Tibial nerve (tissue), 4 donors: ENCODE measurements at regions not wholly inside any gene's neighbourhood (a gene's known extent, or its start where the extent isn't known, plus 50 kb on each side); places are given as distances from the start of the nearest gene placed in this dataset.

ENCODE experiments used
- EP300 ChIP-seq, 2 donors: sonication (generic); formaldehyde crosslinking; IDR thresholded peaks; one replicate each; pipeline ENCODE4 v1.6.1; 2017; ENCODE audit warnings: antibody characterized with exemption in 2 of 2, mild to moderate bottlenecking in 1 of 2
- POLR2A ChIP-seq, 2 donors: fragments of 450-650 bp; IDR thresholded peaks; one replicate each; pipeline ENCODE4 v1.6.1; 2017; ENCODE audit warnings: antibody characterized with exemption in 2 of 2, mild to moderate bottlenecking in 2 of 2, moderate library complexity in 2 of 2
- TF ChIP-seq, protein P1 (sequence below), 5 experiments: fragments of 200-600 bp in 3 of 5; fragments of 450-650 bp in 2 of 5; sonication (generic) in 3 of 5; IDR thresholded peaks; one replicate each; pipeline ENCODE4 v1.5.1; 2016 to 2019; ENCODE audit warnings: antibody characterized with exemption in 5 of 5, mild to moderate bottlenecking in 3 of 5, moderate library complexity in 2 of 5

DNA sequence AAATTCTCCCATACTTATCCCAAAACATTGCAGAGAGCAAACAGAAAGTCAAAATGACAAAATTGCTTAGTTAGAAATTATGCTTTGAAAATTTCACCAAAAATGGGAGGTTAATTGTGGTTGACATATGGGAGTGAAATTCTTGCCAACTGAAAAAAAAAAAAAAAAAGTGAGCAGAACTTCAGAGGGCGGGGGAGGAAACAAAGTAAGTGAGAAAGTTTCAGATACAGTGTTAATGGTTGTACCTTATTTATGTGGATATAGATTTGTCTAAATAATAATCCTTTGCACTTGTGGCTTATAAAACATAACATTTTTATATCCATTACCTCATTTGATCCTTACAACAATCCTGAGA, 91.5 kb upstream of the RAP2B start:
- TF ChIP-seq, protein P1, sequence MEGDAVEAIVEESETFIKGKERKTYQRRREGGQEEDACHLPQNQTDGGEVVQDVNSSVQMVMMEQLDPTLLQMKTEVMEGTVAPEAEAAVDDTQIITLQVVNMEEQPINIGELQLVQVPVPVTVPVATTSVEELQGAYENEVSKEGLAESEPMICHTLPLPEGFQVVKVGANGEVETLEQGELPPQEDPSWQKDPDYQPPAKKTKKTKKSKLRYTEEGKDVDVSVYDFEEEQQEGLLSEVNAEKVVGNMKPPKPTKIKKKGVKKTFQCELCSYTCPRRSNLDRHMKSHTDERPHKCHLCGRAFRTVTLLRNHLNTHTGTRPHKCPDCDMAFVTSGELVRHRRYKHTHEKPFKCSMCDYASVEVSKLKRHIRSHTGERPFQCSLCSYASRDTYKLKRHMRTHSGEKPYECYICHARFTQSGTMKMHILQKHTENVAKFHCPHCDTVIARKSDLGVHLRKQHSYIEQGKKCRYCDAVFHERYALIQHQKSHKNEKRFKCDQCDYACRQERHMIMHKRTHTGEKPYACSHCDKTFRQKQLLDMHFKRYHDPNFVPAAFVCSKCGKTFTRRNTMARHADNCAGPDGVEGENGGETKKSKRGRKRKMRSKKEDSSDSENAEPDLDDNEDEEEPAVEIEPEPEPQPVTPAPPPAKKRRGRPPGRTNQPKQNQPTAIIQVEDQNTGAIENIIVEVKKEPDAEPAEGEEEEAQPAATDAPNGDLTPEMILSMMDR (IDR thresholded peaks at IDR 0.05), result no peak
- TF ChIP-seq POLR2A (IDR thresholded peaks at IDR 0.05) (no peak), EP300 (IDR thresholded peaks at IDR 0.05) (no peak)
